Activated CD4-positive, alpha-beta T cell treated with anti-CD3 and anti-CD28 coated beads for 48 hours (primary cell): ENCODE measurements at regions not wholly inside any gene's neighbourhood (a gene's known extent, or its start where the extent isn't known, plus 50 kb on each side); places are given as distances from the start of the nearest gene placed in this dataset.

Experiments
- DNase-seq: peaks from one replicate; pipeline ENCODE4 v3.0.0-alpha.2; 2020

GRCh38 chr16:88292007-88292970 is 90.5 kb upstream of the ZNF469 start:
- no peak for DNase-seq

GRCh38 chr16:88293097-88293496 is 89.7 kb upstream of the ZNF469 start:
- no peak for DNase-seq

- no peak for DNase-seq
Measured at GRCh38 chr16:88295671-88296436, 86.9 kb upstream of the ZNF469 start.

GRCh38 chr16:88296437-88297177 is 86.2 kb upstream of the ZNF469 start:
- no peak for DNase-seq

- DNase-seq, result no peak
Measured at GRCh38 chr16:88297178-88297720, 85.5 kb upstream of the ZNF469 start.

- DNase-seq, result no peak
Measured at GRCh38 chr16:88298181-88298832, 84.5 kb upstream of the ZNF469 start.

GRCh38 chr16:88298833-88299745 is 83.7 kb upstream of the ZNF469 start:
- peak; percentile 30 for DNase-seq

- DNase-seq, result no peak
Measured at GRCh38 chr16:88299751-88300462, 82.9 kb upstream of the ZNF469 start.

- DNase-seq, result no peak
Measured at GRCh38 chr16:88300463-88300835, 82.3 kb upstream of the ZNF469 start.

- no peak for DNase-seq
Measured at GRCh38 chr16:88301431-88301830, 81.3 kb upstream of the ZNF469 start.

GRCh38 chr16:88301886-88302285 is 80.9 kb upstream of the ZNF469 start:
- DNase-seq, result no peak

GRCh38 chr16:88302666-88303065 is 80.1 kb upstream of the ZNF469 start:
- DNase-seq, result no peak

GRCh38 chr16:88303405-88303804 is 79.4 kb upstream of the ZNF469 start:
- no peak for DNase-seq

- DNase-seq, result no peak
Measured at GRCh38 chr16:88303890-88304819, 78.6 kb upstream of the ZNF469 start.

- no peak for DNase-seq
Measured at GRCh38 chr16:88305176-88305575, 77.6 kb upstream of the ZNF469 start.

GRCh38 chr16:88306411-88306810 is 76.3 kb upstream of the ZNF469 start:
- DNase-seq, result no peak

GRCh38 chr16:88306860-88307545 is 75.8 kb upstream of the ZNF469 start:
- no peak for DNase-seq

- no peak for DNase-seq
Measured at GRCh38 chr16:88308441-88309173, 74.2 kb upstream of the ZNF469 start.
